T-helper 1 cell treated with Interleukin-12 subunit alpha and Interleukin-12 subunit beta and Interleukin-4 antibody, amounts not matched to agents 30 ng/mL and 1 ng/mL, for 36 hours (primary cell): ENCODE measurements at regions not wholly inside any gene's neighbourhood (a gene's known extent, or its start where the extent isn't known, plus 50 kb on each side); places are given as distances from the start of the nearest gene placed in this dataset.

Source experiments
- intact Hi-C: fragments of 100-400 bp; cut with micrococcal nuclease; formaldehyde crosslinking; loops from one replicate; pipeline ENCODE4 v1.15.1; 2024

DNA sequence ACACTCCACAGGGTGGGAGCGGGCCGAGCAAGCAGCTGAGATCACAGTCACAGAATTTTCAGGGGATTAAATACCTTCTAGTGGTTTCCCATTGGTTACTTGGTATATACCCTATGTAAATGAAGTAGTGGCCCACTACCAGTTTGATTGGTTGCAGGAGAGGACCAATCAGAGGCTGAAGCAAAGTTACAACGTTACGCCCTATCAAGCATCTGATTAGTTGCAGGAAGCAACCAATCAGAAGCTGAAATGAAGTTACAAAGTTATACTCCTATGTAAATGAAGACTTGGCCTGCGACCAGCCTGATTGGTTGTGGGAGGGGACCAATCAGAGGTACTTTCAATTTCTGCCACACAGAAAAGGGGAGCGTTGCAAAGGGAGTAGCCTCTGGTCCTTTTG lies 474.0 kb downstream of the COG6 start:
- intact Hi-C loops, result no loop called here

DNA sequence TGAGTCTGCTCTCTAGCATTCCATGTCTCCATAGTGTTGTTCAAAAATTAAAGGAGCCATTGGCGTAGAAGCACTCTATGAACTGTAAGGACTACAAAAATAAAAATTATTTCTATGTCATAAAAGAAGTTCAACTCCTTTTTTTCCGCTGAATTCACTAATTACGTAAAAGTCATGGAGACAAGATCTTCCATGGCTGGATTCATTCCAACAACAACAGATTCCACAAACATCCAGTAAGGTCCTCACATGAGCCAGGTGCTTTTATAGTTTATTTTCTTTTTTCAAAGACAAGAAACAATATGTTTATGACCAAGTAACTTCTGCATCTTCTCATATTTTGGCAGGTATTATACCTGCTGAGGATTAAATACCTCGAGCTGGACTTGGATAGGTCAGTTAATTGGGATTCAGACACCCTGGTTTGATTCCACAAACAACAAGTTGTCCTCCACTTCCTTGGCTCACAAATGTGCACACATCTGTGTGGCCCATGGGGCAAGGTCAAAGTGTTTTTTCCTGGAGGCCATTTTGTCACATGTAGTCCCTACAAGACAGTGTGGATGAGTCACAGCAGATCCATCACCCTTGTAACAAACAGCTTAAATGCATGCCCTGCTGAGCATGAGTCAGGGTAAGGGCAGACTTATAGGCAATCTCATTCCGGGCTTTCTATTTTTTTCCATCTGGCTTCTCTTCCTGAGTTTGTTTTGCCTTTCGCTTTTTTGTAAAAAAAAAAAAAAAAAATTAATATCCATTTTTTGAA lies 475.6 kb downstream of the COG6 start:
- intact Hi-C loops, result loop anchor here (5.0 kb wide), 1 partner anchor 91 kb away; no protein-coding TSS in a partner anchor

DNA sequence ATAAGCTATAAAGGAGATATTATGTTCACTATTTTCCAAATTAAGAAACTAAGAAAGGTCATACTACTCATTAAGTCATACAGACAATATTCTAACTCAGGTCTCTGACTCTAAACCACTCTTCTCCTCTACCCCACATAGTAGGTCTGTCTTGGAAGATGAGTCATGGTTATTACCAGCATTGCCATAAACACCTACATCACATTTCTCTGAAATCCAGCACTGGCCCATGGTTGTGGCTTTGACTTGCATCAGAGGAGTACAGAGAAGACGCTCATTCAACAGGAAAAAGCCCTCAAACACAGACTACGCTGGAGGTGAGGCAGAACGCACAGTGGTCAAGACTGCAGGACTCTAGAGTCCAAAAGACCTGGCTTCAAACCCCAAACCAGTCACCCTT lies 476.8 kb downstream of the COG6 start:
- intact Hi-C loops, result loop anchor here (1.0 to 5.0 kb wide), 7 partner anchors 13 to 257 kb away; no protein-coding TSS in a partner anchor

DNA sequence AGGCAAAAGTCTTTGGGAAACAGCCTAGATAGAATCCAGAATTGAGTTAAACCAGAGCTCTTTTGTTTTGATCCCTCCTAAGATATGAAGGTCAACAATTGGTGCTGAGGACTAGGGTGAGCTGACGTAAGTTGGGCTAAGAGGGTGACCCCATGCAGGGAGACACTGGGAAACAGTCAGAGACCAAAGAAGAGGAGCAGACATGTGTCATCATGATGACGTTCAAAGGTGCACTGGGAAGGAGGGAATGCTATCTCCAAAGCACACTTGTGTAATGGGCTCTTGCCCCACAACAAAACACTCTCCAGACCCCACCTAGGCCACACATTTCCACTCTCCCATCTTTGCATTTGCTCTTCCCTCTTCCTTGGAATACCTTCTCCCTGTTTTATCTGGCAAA lies 481.4 kb downstream of the COG6 start:
- intact Hi-C loops, result no loop called here

DNA sequence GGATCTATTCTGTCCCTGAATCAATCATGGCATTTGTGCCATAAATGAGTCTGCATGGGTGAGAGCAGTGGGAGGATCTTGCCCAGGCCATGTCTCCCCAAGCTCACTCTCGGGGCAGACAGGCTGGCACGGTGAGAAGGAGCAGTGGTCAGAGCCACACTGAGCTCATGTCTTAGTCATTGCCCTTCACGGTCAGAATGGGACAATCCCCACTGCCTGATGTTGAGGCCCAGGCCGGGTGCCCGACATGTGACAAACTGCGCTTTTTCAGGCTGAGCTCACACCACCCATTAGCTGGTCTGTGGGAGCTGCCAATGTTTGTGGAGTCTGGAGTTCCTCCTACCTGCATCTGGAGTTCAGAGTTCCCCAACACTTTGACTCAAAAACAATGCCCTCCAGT lies 481.9 kb downstream of the COG6 start:
- intact Hi-C loops, result no loop called here

DNA sequence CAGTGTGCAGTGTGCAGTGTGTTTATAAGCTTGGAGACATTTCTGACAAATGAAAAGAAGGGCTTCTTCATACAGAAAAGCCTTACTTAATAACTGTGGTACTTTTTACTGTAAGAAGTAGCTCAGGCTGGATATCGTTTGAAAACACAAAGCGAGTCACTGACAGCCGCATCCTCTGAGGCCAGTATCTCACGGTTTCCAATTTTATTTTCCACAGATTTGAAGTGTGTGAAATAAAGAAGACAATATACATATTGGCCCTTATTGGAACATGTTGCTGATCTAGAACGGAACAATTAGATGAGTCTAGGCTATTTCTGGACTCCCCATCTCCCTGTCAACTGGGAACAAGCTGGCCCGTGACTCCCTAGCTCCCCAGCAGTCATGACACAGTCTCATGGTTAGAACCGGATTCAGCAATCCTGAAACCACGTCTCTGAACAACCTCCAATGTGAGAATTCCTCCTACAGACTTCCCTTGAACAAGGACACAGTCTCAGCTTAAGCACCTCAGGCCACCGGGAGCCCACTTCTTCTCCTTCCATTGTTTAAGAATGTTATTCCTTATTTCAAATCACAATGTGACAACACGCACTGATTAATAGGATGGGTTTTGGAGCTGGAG lies 484.5 kb downstream of the COG6 start:
- intact Hi-C loops, result no loop called here

DNA sequence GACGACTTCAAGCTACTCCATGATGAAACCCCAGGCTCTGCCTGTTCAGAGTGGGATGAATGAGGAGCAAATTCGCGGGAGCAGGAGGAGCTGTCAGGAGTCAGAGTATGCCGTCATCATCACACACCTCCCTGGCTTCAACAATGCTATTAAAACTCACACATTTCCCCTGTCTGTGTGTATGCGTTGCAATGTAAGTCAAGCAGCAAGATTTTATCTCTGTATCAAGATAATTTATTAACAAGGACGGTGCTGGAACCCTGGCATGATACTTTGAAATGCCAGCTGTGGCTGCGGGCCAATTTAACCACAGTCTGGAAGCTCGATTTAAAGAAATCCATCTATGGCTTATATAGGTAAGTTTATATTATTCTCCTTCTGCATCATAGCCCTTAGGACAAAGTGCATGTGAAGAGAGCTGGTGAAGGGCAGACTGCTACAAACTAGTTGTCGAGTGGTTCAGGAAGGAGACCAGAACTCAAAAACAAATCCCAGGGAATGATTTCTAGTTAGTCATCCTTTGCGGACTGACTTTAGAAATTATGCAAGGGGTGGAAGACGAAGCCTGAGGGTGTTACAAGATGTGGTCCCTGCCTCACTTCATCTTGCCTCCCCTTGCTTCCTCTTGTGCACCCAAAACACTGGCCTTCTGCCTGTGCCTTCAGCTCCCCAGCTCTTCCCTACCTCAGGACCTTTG lies 486.5 kb downstream of the COG6 start:
- intact Hi-C loops, result no loop called here

DNA sequence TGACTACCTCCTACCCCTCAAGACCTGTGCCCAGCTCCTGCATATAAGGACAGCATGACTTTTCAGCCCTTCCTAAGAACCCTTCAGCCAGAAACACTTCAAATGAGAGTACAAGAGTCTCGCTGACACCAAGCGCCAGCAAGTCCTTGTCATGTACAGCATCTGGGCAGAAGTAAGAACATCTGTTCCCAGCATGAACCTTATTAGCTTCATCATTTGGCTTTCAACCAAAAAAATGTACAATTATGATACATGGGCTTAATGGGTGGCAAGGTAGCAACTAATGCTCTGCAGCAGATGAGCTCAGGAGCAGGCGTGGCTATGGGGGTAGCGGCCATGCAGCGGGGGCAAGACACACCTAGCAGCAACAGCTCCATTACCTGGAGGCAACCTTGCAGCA lies 487.6 kb downstream of the COG6 start:
- intact Hi-C loops, result no loop called here

DNA sequence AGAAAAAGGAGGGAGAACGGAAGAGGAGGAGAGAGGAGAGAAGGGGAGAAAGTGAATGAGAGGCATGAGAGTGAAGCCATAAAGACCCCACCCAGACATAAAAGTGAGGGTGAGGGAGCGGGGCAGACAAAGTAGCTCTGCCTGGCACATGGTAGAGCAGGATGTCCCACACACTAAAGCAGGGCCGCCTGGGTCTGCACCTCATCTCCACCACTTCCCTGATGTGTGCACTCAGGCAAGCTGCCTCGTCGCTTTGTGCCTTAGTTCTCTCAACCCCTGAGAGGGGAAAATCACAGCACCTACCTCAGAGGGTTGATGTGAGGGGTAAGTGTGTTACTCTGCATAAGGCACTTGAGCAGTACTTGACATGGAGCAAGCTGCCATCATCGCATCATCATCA lies 488.1 kb downstream of the COG6 start:
- intact Hi-C loops, result no loop called here

DNA sequence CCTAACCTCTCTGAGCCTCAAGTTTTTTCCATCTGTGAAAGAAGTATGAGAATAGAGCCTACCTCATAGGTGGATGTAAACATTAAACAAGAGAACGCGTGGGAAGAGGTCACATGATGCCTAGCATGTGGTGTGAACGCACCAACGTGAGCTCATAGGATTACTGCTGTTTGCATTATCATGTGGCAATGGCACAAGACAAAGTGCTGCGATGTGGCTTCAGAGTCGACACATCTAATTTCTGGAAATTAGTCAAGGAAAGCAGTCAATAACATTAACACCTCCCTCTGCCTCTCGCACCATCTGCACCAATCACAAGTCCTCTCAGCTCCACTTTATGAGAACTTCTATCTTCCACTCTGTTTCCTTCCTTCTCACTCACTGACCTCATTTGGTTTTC lies 489.7 kb downstream of the COG6 start:
- intact Hi-C loops, result loop anchor here (1.0 kb wide), 1 partner anchor 13 kb away; no protein-coding TSS in a partner anchor

DNA sequence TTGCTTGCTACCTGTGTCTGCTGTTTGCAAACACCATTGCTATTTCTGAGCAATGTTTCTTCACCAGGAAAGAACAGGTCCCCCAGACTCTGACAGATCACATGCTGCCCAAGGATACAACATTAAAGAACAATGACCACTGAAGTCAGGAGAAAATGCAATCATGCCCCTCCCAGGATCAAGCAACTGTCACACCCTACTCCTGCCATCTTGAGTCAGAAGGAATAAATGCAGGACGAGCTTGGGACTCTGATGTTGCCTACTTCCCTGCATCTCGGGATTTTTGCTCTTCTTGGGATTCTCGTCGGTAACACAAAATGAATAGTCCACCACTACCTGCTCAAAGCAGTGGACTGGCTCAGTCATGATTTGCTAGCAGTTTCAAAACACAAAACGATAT lies 490.6 kb downstream of the COG6 start:
- intact Hi-C loops, result loop anchor here (1.0 kb wide), 2 partner anchors 41 to 44 kb away; no protein-coding TSS in a partner anchor

DNA sequence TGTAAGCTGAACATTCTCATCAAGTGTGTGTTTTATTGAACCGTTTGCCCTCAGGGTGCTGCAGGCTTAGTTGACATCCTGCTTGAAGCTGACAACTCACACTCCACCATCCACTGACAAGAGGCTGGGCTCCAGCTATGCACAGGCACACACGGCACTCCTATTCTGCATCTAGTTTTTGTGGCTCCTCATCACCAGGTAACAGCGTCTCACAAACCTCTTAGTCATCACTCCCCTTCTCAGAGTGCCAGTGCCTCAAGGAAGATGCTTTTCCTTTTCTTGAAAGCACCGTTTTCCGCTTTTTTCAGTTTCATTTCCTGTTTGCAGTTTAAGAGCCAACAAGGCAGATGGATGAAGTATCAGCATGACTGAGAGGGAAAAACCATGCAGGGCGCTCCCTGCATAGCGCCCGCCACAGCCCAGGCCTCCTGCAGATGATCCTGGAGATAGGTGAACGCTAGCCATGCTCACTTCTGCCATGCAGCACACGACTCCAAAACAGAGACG lies 491.2 kb downstream of the COG6 start:
- intact Hi-C loops, result loop anchor here (1.0 kb wide), 2 partner anchors 41 to 44 kb away; no protein-coding TSS in a partner anchor

DNA sequence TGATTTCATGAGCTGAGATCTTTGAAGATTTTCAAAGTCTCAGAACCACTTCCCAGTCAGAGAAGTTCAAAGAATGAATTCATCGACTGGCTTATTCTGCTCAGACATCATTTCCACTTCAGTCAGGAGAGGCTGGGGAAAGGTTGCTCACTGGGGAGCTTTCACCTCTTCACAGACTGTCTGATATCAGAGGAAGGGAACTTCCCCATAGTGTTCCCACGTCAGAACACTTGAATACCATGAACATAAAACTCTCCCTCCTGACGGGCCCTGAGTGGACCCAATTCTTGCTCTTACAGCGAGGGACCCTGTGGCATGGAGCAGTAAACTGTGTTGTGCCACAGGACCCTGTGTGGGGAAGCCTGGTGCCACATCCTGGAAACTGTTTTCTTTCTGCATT lies 492.6 kb downstream of the COG6 start:
- intact Hi-C loops, result loop anchor here (2.0 kb wide), 1 partner anchor 31 kb away; no protein-coding TSS in a partner anchor

DNA sequence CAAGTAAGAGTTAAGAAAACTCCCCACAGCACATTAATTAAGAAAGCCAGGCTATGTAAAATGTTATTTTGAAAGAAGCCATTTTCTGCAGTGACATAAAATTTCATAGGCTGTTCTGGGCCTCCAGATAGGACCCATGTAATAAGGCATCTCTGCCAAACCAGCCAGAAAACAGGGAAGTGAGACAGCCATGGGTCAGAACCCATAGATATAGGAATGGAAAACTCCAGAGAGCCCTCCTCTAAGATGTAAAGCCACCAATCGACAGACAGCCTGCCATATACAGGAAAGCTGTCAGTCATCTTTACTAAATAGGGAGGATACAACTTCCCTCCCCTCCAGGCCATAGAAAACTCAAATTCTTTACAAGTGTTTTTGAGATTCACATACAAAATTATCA lies 493.3 kb downstream of the COG6 start:
- intact Hi-C loops, result loop anchor here (2.0 kb wide), 1 partner anchor 32 kb away; no protein-coding TSS in a partner anchor

DNA sequence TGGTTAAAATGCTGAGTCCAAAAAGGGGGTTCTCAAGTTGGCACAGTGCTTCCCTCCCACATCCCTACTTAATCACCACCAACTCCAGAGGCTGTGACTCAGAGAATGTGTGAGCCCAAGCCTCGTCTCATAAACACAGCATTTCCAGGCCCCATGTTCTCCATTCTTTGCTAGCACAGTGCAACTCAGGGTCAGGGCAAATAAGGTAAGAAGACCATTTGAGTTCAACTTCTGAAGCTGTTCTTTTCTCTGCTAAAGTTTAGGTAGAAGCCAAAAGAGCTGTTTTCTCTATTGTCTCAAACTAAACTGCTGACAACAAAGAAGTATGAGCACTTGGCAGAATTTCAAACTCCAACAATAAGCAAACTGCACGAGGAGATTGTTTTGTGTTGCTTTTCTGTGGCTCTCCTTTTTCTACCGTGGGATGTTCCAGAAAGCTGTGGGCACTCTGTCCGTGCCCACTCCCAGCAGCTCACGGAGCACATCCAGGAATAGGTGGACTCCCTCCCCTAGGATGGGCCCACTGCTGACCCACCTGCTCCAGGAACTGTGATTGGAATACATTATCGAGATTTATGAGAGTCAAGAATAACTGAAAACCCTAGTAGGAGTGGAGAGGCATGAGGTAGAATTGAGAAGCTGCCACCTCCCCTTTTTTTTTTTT lies 494.3 kb downstream of the COG6 start:
- intact Hi-C loops, result loop anchor here (2.0 kb wide), 1 partner anchor 33 kb away; no protein-coding TSS in a partner anchor

DNA sequence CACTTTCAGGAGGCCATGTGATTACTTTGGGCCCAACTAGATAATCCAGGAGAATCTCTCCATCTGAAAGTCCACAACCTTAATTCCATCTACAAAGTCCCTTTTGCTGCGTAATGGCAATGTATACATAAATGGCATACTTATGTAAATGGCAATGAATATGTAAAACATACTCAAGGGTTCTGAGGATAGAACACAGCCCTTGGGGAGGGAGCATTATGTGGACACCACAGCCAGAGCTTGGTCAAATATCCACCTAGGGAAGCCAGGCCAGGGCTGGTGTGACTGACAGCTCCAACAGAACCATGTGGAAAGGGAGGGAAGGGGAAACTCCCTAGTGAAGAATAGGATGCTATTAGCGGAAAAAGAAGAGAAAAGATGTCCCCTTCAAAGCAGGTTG lies 496.2 kb downstream of the COG6 start:
- intact Hi-C loops, result no loop called here

DNA sequence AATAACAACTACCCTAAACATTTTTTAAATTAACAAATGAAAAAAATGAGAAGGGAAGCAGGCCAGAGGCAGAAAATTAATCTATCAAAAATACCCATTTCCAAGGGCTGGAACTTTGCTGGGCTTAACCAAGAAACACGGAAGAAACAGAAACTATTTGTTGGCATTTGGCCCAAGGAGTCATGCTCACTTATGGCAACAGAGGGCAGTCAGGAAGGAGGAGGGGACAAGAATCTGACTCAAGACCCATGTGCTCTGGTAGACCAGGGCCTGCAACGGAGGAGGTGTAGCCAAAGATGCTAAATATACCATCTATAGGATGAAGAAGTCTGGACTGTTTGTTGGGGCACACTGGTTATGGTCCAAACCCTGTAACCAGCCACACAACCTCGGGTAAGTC lies 496.7 kb downstream of the COG6 start:
- intact Hi-C loops, result no loop called here

DNA sequence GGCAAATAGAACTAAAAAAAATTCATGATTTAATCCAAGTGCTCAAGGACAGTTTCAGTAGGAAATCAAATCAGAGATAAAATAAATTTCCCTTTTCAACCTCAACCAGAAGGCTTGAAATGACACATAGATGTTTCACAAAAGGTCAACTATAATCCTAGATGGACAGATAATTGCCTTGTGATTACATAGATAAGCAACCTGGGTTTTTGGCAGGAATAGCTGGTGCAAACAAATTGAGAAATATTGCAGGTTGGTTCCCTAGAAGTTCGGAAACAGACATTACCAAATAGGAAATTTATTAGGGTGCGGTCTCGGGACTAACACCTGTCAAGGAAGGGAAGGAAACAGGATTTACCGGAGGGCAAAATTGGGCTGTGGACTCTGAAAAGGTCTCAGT lies 497.5 kb downstream of the COG6 start:
- intact Hi-C loops, result no loop called here

DNA sequence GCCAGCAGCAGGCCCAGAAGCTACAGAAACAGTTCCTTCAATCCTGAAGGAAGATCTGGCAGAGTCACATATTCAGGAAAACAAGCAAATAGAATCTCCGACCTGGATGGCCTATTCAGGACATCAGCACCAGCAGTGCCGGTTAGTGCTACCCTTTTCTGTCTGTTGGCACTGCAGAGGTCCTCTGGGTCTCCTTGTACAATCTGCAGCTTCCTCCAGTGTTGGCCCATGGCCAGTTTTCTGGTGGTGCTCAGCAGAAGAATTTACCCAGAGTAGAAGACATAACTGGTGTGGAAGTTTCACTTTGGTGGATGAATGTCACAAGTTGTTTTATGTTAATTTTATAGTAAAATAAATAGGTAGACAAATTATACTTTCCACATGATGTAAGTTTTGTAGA lies 498.1 kb downstream of the COG6 start:
- intact Hi-C loops, result no loop called here

DNA sequence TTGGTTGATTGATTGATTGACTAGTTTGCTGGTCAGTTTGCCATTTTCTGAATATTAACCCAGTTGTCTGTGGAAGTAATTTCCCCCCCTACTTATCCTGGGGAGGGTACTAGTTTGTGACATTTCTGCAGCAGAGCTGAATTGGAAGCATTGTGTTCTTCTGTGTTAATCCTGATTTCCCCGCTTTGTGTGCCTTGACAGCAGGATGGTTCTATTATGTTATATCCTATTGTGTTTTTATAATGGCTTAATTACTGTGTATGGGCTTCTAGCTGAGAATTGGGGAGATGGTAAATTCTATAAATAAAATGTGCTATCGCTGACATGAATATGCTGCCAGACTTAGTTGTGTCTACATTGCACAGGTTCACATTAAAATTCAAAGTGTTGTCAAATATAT lies 499.7 kb downstream of the COG6 start:
- intact Hi-C loops, result no loop called here

DNA sequence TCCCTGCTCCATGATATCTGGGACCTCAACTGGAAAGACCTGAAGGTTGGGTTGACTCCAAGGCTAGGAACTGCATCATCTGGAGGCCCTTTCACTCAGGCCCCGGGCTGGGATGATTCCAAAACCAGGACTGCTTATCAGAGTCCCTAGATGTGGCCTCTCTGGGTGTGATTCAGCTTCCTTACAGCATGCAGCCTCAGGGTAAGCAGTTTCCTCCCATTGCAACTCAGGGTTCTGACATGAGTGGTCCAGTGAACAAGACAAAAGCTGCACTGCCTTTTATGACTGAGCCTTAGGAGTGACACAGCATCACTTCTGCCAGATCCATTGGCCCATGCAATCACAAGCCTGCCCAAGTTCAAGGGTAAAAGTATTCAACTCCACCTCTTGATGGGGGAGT lies 502.8 kb downstream of the COG6 start:
- intact Hi-C loops, result no loop called here
